ENCODE measurements at regions not wholly inside any gene's neighbourhood (a gene's known extent, or its start where the extent isn't known, plus 50 kb on each side); places are given as distances from the start of the nearest gene placed in this dataset.

- Histone ChIP-seq H3K4me2 (ENCODE audit: low read length) (no peak overlapping the region), H2AFZ (ENCODE audit: low read length) (no peak overlapping the region)
- no peak for TF ChIP-seq EZH2 (IDR thresholded peaks at IDR 0.05; ENCODE audit: borderline replicate concordance, low read length)
- TF ChIP-seq CTCF (IDR thresholded peaks at IDR 0.05; ENCODE audit: low read length), result no peak
Measured at GRCh38 chr5:110007101-110007500, 317.4 kb downstream of the MAN2A1 start.

DNA sequence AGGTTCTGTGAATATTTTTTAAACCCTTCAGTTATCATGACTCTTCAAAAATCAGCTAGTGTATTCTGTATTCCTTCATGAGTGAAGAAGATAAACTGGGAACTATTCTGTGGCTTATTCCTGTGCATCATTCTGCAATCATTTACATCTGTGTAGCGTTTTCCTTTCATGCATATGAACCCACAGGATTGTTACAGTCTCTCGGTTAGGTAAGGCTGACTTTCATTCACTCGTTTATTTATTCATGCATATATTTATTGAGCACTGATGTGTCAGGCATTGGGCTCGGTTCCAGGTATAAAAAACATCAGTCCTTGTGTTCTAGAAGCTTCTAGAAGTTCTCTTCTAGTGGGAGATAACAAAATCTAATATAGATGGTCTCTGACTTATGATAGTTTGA, 318.4 kb downstream of the MAN2A1 start:
- H3K4me3 ChIP-seq (ENCODE audit: low read depth, low read length, poor library complexity, severe bottlenecking), result no peak overlapping the region
- no peak overlapping the region for H3K27ac ChIP-seq (ENCODE audit: low read depth, low read length, poor library complexity, severe bottlenecking)
- no peaks in the 10 kb centered on the region for H3K9me2 ChIP-seq (ENCODE audit: low read depth, low read length)
- no peaks in the 10 kb centered on the region for H3F3A ChIP-seq (ENCODE audit: insufficient read depth, low read length)
- no peak overlapping the region for H3K9ac ChIP-seq (ENCODE audit: low read length)
- peaks cover 6% of the 10 kb centered on the region for H3K36me3 ChIP-seq (ENCODE audit: insufficient read depth, low read length)
- no peaks in the 10 kb centered on the region for H4K20me1 ChIP-seq (ENCODE audit: insufficient read depth, low read length)
- no peaks in the 10 kb centered on the region for H3K9me3 ChIP-seq (ENCODE audit: low read length)
- no peaks in the 10 kb centered on the region for H3K4me1 ChIP-seq (ENCODE audit: insufficient read depth, low read length, severe bottlenecking)
- peak overlapping the region; percentile 8; the same call in 1 of the 2 replicates for H3K4me2 ChIP-seq (ENCODE audit: low read length)
- H3K79me2 ChIP-seq (ENCODE audit: insufficient read depth, low read length), result peaks cover 4% of the 10 kb centered on the region; the same call in 1 of the 2 replicates
- TF ChIP-seq CTCF (IDR thresholded peaks at IDR 0.05; ENCODE audit: low read length) (no peak), EZH2 (IDR thresholded peaks at IDR 0.05; ENCODE audit: borderline replicate concordance, low read length) (no peak)
- H3K27me3 ChIP-seq (ENCODE audit: insufficient read depth, low read length), result no peaks in the 10 kb centered on the region
- 0 out of 2 replicates have a peak overlapping the region, but pooled peaks have one; percentile 26 for H2AFZ ChIP-seq (ENCODE audit: low read length)

More at GRCh38 chr5:110007101-110007500, 317.4 kb downstream of the MAN2A1 start:
- Histone ChIP-seq H3K4me3 (ENCODE audit: low read depth, low read length, poor library complexity, severe bottlenecking) (no peak overlapping the region), H4K20me1 (ENCODE audit: insufficient read depth, low read length) (no peaks in the 10 kb centered on the region), H3K27ac (ENCODE audit: low read depth, low read length, poor library complexity, severe bottlenecking) (no peak overlapping the region), H3K9ac (ENCODE audit: low read length) (no peak overlapping the region), H3K9me3 (ENCODE audit: low read length) (no peaks in the 10 kb centered on the region), H3K79me2 (ENCODE audit: insufficient read depth, low read length) (peaks cover 4% of the 10 kb centered on the region; the same call in 1 of the 2 replicates), H3F3A (ENCODE audit: insufficient read depth, low read length) (no peaks in the 10 kb centered on the region), H3K4me1 (ENCODE audit: insufficient read depth, low read length, severe bottlenecking) (no peaks in the 10 kb centered on the region), H3K9me2 (ENCODE audit: low read depth, low read length) (no peaks in the 10 kb centered on the region), H3K27me3 (ENCODE audit: insufficient read depth, low read length) (no peaks in the 10 kb centered on the region), H3K36me3 (ENCODE audit: insufficient read depth, low read length) (peaks cover 3% of the 10 kb centered on the region)

GRCh38 chr5:110012145-110012544, 322.4 kb downstream of the MAN2A1 start:
- no peaks in the 10 kb centered on the region for H3K4me1 ChIP-seq (ENCODE audit: insufficient read depth, low read length, severe bottlenecking)
- no peak overlapping the region for H3K27ac ChIP-seq (ENCODE audit: low read depth, low read length, poor library complexity, severe bottlenecking)
- H2AFZ ChIP-seq (ENCODE audit: low read length), result no peak overlapping the region
- H3K79me2 ChIP-seq (ENCODE audit: insufficient read depth, low read length), result no peaks in the 10 kb centered on the region
- H3K27me3 ChIP-seq (ENCODE audit: insufficient read depth, low read length), result no peaks in the 10 kb centered on the region
- H3K4me3 ChIP-seq (ENCODE audit: low read depth, low read length, poor library complexity, severe bottlenecking), result no peak overlapping the region
- H3K9me3 ChIP-seq (ENCODE audit: low read length), result no peaks in the 10 kb centered on the region
- no peak for TF ChIP-seq CTCF (IDR thresholded peaks at IDR 0.05; ENCODE audit: low read length)
- H3K4me2 ChIP-seq (ENCODE audit: low read length), result no peak overlapping the region
- H3F3A ChIP-seq (ENCODE audit: insufficient read depth, low read length), result no peaks in the 10 kb centered on the region
- no peak overlapping the region for H3K9ac ChIP-seq (ENCODE audit: low read length)
- H3K9me2 ChIP-seq (ENCODE audit: low read depth, low read length), result no peaks in the 10 kb centered on the region
- no peaks in the 10 kb centered on the region for H4K20me1 ChIP-seq (ENCODE audit: insufficient read depth, low read length)
- peaks cover 10% of the 10 kb centered on the region for H3K36me3 ChIP-seq (ENCODE audit: insufficient read depth, low read length)

Data from OCI-LY1 (cell line).